Activated naive CD4-positive, alpha-beta T cell treated with anti-CD3 and anti-CD28 coated beads for 36 hours (primary cell): ENCODE measurements at regions not wholly inside any gene's neighbourhood (a gene's known extent, or its start where the extent isn't known, plus 50 kb on each side); places are given as distances from the start of the nearest gene placed in this dataset.

Source experiments
- CTCF ChIA-PET: fragments of 350-600 bp; sonication (Branson Sonifier 250); formaldehyde crosslinking; loops from one replicate; lab custom pipeline; 2021; ENCODE audit warnings: antibody characterized with exemption; lab: Charles Lee
- DNase-seq: peaks from one replicate; pipeline ENCODE4 v3.0.0-alpha.2; 2020
- H3K27ac Mint-ChIP-seq: one replicate; pipeline ENCODE4 v1.8.0; 2021; ENCODE audit warnings: mild to moderate bottlenecking, mixed read lengths
- H3K27me3 Mint-ChIP-seq: one replicate; pipeline ENCODE4 v1.8.0; 2021; ENCODE audit warnings: low read depth, mixed read lengths
- H3K36me3 Mint-ChIP-seq: one replicate; pipeline ENCODE4 v1.8.0; 2021; ENCODE audit warnings: low read depth, mixed read lengths
- H3K4me1 Mint-ChIP-seq: one replicate; pipeline ENCODE4 v1.8.0; 2021; ENCODE audit warnings: low read depth, mixed read lengths
- H3K4me3 Mint-ChIP-seq: one replicate; pipeline ENCODE4 v1.8.0; 2021; ENCODE audit warnings: mild to moderate bottlenecking, moderate library complexity, mixed read lengths
- H3K9me3 Mint-ChIP-seq: one replicate; pipeline ENCODE4 v1.8.0; 2021; ENCODE audit warnings: mixed read lengths
- intact Hi-C: fragments of 100-400 bp; cut with micrococcal nuclease; formaldehyde crosslinking; loops from one replicate; pipeline ENCODE4 v1.15.1; 2023

DNA sequence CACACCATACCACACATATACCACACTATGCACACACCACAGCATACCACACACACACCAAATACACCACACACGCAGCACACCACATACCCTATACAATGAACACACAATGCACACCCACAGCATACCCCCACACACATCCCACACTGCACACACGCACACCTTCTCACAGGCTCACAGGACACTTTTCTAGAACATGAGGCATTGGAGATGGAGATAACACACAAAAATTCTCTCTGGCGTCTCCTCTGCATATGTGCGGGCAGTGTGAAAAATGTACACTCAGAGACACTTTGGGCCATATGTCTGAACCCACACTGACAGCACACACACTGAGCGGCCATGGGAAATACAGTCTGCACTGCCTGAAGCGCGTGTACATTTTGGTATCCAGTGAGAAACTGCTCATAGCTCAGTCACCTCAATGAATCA is 278.1 kb downstream of the GADD45G start:
- H3K4me1 Mint-ChIP-seq = no peaks in the 10 kb centered on the region
- no peaks in the 10 kb centered on the region for H3K36me3 Mint-ChIP-seq
- H3K4me3 Mint-ChIP-seq = no peak overlapping the region
- DNase-seq = no peak
- H3K27me3 Mint-ChIP-seq = no peaks in the 10 kb centered on the region
- no peak overlapping the region for H3K27ac Mint-ChIP-seq
- intact Hi-C loops = no loop called here
- no peaks in the 10 kb centered on the region for H3K9me3 Mint-ChIP-seq
- CTCF ChIA-PET = no interaction called here

GRCh38 chr9:89883401-89884341 is 278.9 kb downstream of the GADD45G start:
- H3K4me3 Mint-ChIP-seq = no peak overlapping the region
- H3K9me3 Mint-ChIP-seq = no peaks in the 10 kb centered on the region
- no peak for DNase-seq
- H3K4me1 Mint-ChIP-seq = no peaks in the 10 kb centered on the region
- no peaks in the 10 kb centered on the region for H3K36me3 Mint-ChIP-seq
- CTCF ChIA-PET = no interaction called here
- no peaks in the 10 kb centered on the region for H3K27me3 Mint-ChIP-seq
- H3K27ac Mint-ChIP-seq = no peak overlapping the region
- intact Hi-C loops = no loop called here

DNA sequence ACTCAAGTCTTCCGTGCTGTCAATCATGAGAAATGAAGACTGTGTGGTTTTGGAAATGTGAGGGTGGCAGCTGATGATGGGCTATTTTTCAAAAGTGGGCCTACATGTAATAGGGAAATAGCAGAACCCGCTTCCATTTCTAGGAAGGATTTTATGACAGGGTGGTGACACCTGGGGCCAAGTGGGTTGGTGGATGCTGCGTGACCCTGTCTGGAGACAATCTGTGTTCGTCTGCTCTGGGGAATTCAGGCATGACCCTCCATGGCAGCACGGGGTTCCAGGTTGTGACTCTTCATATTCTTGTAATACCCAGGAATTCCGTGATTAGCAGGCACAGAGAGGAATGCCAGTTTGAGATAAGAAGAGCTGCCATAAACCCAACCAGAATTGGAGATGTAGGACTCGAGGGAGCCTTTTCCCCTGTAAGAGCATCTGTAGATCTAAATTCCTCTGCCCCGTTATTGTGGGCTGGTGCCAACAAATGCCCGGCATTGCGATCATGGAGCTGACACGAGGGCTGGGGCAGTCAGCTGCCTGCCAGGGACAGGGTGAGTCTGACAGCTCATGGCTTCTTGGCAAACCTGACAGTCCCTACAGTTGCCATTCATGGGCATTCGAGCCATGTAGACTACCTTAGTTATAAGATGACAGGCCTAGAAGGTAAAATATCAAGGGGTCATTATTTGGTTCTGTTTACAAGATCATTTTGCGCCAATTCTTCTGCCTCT is 279.7 kb downstream of the GADD45G start:
- Mint-ChIP-seq H3K36me3 (no peaks in the 10 kb centered on the region), H3K27me3 (no peaks in the 10 kb centered on the region)
- CTCF ChIA-PET = interaction anchor here (1.3 kb wide), 1 partner anchor 287 kb away, joined by 5 read pairs; no protein-coding TSS in a partner anchor

DNA sequence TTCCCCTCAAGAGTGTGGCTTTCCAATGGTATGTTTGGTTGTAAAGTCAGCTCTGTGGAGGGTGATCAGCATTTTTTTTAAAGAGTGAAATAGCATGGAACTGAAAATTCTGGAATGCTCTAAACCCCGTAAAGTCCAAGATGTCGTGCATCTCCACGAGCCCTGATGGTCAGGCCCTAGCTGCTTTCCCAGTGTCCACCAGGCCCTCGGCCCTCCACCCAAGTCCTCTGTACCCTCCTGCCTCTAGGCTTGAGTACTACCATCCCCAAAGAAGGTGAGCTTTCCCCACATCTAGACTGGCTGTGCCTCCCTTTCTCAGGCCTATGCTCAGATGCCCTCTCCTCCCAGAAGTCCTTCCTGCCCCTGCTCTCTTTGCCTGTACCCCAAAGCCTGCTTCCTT is 280.3 kb downstream of the GADD45G start:
- Mint-ChIP-seq H3K4me1 (no peaks in the 10 kb centered on the region), H3K27ac (no peak overlapping the region), H3K36me3 (no peaks in the 10 kb centered on the region), H3K27me3 (no peaks in the 10 kb centered on the region), H3K4me3 (no peak overlapping the region), H3K9me3 (no peaks in the 10 kb centered on the region)
- CTCF ChIA-PET = interaction anchor here (1.3 kb wide), 1 partner anchor 287 kb away, joined by 5 read pairs; no protein-coding TSS in a partner anchor
- DNase-seq = no peak
- intact Hi-C loops = no loop called here

More for the DNA sequence above, 279.7 kb downstream of the GADD45G start:
- no peak for DNase-seq
- H3K27ac Mint-ChIP-seq = no peak overlapping the region
- H3K4me1 Mint-ChIP-seq = no peaks in the 10 kb centered on the region
- H3K9me3 Mint-ChIP-seq = no peaks in the 10 kb centered on the region
- H3K4me3 Mint-ChIP-seq = no peak overlapping the region
- intact Hi-C loops = no loop called here

DNA sequence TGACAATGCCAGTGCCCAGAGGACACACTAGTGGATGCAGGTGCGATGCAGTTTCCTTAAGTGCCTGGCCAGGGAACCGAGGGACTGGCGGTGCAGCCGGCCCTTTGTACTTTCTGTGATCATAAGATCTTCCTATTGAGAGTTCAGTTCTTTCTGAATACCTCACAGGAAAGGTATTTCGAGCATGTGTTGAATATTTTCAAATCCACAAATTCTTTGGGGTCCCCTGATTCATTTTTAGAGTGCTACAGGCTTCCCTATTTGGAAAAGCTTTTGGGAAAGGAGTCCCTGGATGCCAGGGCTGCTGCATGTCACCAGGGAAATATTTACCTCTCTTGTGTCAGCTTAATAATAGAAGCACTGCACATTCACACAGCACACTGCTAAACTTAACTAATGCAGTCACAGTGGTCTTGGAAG is 281.5 kb downstream of the GADD45G start:
- no peak overlapping the region for H3K4me3 Mint-ChIP-seq
- CTCF ChIA-PET = no interaction called here

DNA sequence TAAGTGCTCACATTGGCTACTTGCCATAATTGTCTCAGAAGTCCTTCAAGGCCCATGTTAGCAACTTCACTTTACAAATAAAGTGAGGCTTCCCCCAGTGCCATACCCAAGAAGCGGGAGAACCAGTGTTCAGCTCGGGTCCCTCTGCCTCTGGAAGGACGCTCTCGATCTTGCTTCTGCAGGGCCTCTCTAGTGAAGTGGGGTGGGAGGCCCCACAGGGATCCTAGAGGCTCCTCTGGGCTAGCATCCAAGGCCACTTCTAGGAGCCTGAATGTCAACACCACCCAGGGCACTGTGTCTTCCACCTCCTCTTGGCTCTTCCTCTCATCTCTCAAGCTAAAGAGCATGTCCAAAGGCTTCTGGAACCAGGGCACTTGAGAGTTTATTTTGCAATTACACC is 282.5 kb downstream of the GADD45G start:
- no peaks in the 10 kb centered on the region for H3K36me3 Mint-ChIP-seq
- no peaks in the 10 kb centered on the region for H3K9me3 Mint-ChIP-seq
- intact Hi-C loops = no loop called here
- H3K4me3 Mint-ChIP-seq = no peak overlapping the region
- no peak overlapping the region for H3K27ac Mint-ChIP-seq
- CTCF ChIA-PET = no interaction called here
- H3K27me3 Mint-ChIP-seq = no peaks in the 10 kb centered on the region
- DNase-seq = no peak
- H3K4me1 Mint-ChIP-seq = no peaks in the 10 kb centered on the region

More for the DNA sequence above, 281.5 kb downstream of the GADD45G start:
- no peak for DNase-seq
- Mint-ChIP-seq H3K36me3 (no peaks in the 10 kb centered on the region), H3K9me3 (no peaks in the 10 kb centered on the region), H3K27ac (no peak overlapping the region), H3K27me3 (no peaks in the 10 kb centered on the region), H3K4me1 (no peaks in the 10 kb centered on the region)
- intact Hi-C loops = no loop called here

DNA sequence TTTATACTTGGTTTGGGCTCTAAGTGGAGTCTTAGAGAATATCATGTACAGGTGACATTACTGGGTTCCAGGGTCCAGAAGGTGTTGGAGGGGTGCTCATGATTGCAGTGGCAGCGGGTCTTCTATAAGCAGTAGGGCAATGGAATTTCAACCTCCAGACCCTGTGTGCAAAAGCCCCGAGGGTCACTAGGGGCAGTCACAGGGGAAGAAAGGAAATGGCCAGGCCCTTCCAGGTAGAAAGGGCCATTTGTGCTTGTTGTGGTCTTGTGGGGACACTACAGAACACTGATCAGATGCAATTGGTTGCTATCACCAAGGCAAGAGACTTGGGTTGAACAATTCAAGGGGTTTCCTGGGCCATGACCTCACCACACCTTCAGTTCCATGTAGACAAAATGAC is 283.4 kb downstream of the GADD45G start:
- Mint-ChIP-seq H3K4me1 (no peaks in the 10 kb centered on the region), H3K9me3 (no peaks in the 10 kb centered on the region), H3K4me3 (no peak overlapping the region), H3K27ac (no peak overlapping the region), H3K36me3 (no peaks in the 10 kb centered on the region), H3K27me3 (no peaks in the 10 kb centered on the region)
- intact Hi-C loops = no loop called here
- CTCF ChIA-PET = no interaction called here
- DNase-seq = no peak

DNA sequence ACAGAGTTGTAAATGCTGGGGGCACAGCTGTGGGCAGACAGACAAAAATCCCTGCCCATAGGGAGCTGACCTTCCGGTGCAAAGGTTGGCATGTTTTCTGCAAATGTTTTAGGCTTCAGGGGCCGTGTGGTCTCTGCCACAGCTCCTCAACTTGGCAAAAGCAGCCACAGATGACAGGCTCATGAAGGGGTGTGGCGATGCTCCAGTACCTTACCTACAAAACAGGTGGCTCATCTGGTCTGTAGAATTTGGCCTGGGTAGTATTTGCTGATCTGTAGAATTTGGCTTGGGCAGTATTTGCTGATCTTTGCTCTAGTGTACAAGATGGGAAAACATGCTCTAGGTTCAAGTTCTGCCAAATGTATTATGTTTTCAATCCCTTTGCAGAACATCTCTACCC is 283.9 kb downstream of the GADD45G start:
- intact Hi-C loops = no loop called here
- no peaks in the 10 kb centered on the region for H3K36me3 Mint-ChIP-seq
- no peaks in the 10 kb centered on the region for H3K9me3 Mint-ChIP-seq
- no peak for DNase-seq
- H3K4me1 Mint-ChIP-seq = no peaks in the 10 kb centered on the region
- CTCF ChIA-PET = no interaction called here
- H3K27me3 Mint-ChIP-seq = no peaks in the 10 kb centered on the region
- no peak overlapping the region for H3K4me3 Mint-ChIP-seq
- H3K27ac Mint-ChIP-seq = no peak overlapping the region

DNA sequence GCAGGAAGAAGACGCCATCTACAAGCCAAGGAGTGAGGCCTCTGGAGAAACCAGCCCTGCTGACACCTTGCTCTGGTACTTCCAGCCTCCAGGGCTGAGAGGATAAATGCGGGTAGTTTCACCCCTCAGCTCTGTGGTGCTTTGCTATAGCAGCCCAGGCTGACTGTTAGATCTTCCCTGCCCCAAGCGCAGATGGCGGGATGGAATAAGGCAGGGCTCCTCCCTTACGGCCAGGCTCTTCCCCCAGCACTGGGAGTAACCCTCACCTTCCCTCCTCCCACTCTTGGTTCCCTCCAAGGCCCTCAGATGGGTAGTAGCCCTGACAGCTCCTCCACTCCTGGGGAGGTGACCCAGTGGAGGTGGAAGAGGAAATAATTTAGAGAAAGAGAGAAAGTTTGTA is 285.1 kb downstream of the GADD45G start:
- H3K4me1 Mint-ChIP-seq = no peaks in the 10 kb centered on the region
- H3K36me3 Mint-ChIP-seq = no peaks in the 10 kb centered on the region
- CTCF ChIA-PET = no interaction called here
- H3K9me3 Mint-ChIP-seq = no peaks in the 10 kb centered on the region
- intact Hi-C loops = no loop called here
- H3K4me3 Mint-ChIP-seq = no peak overlapping the region
- H3K27ac Mint-ChIP-seq = no peak overlapping the region
- DNase-seq = no peak
- H3K27me3 Mint-ChIP-seq = no peaks in the 10 kb centered on the region

GRCh38 chr9:89890326-89890980 is 285.6 kb downstream of the GADD45G start:
- no peak overlapping the region for H3K27ac Mint-ChIP-seq

DNA sequence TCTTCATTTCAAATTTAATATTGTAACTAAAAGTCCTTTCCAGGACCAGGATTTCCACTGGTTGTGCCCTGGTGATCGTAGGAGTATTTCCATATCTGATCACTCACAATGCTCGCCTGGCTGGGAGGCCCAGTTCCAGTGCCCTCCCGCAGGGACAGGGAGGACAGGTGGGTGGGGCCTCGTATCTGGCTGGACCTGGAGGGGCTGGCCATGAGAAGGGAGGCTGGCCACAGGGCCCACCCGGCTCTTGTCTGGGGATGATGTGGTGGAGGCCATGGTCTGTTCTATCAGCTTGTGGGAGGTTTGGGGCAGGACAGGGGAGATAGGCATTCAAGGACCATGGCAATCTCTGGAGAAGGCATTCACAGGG is 286.4 kb downstream of the GADD45G start:
- H3K4me1 Mint-ChIP-seq = no peaks in the 10 kb centered on the region
- no peak for DNase-seq
- H3K27me3 Mint-ChIP-seq = peaks cover 3% of the 10 kb centered on the region
- no peaks in the 10 kb centered on the region for H3K36me3 Mint-ChIP-seq
- CTCF ChIA-PET = no interaction called here
- no peak overlapping the region for H3K4me3 Mint-ChIP-seq
- H3K27ac Mint-ChIP-seq = no peak overlapping the region
- intact Hi-C loops = no loop called here
- H3K9me3 Mint-ChIP-seq = no peaks in the 10 kb centered on the region

More at GRCh38 chr9:89890326-89890980, 285.6 kb downstream of the GADD45G start:
- Mint-ChIP-seq H3K27me3 (no peaks in the 10 kb centered on the region), H3K4me3 (no peak overlapping the region), H3K36me3 (no peaks in the 10 kb centered on the region), H3K9me3 (no peaks in the 10 kb centered on the region), H3K4me1 (no peaks in the 10 kb centered on the region)
- CTCF ChIA-PET = no interaction called here
- intact Hi-C loops = no loop called here
- no peak for DNase-seq

GRCh38 chr9:89891591-89892304 is 286.9 kb downstream of the GADD45G start:
- Mint-ChIP-seq H3K9me3 (no peaks in the 10 kb centered on the region), H3K36me3 (no peaks in the 10 kb centered on the region), H3K4me3 (no peak overlapping the region), H3K4me1 (no peaks in the 10 kb centered on the region), H3K27me3 (peaks cover 3% of the 10 kb centered on the region), H3K27ac (no peak overlapping the region)
- DNase-seq = no peak
- intact Hi-C loops = no loop called here
- CTCF ChIA-PET = no interaction called here
